OCI-LY7 (cell line): ENCODE measurements at regions not wholly inside any gene's neighbourhood (a gene's known extent, or its start where the extent isn't known, plus 50 kb on each side); places are given as distances from the start of the nearest gene placed in this dataset.

Source experiments
- CTCF ChIP-seq: fragments of 200-600 bp; sonication (generic); conservative IDR thresholded peaks from 2 replicates; pipeline ENCODE4 v1.5.1; 2014; ENCODE audit warnings: mild to moderate bottlenecking, antibody characterized with exemption, low read length, moderate library complexity, mixed read lengths
- EZH2phosphoT487 ChIP-seq: fragments of 200-600 bp; sonication (generic); IDR thresholded peaks from 2 replicates; pipeline ENCODE4 v1.6.1; 2018; ENCODE audit warnings: low read depth, borderline replicate concordance, mild to moderate bottlenecking, mixed run types, antibody characterized with exemption, low read length, moderate library complexity, mixed read lengths

- TF ChIP-seq CTCF, result no peak
- no peak for TF ChIP-seq EZH2phosphoT487
These were observed 481.1 kb downstream of the CBLN2 start for GRCh38 chr18:72063001-72063400.
